PC-9 (cell line): ENCODE measurements at regions not wholly inside any gene's neighbourhood (a gene's known extent, or its start where the extent isn't known, plus 50 kb on each side); places are given as distances from the start of the nearest gene placed in this dataset.

Experiments
- BruUV-seq: library from RNA; stranded (reverse); fragments of 400-500 nt; replicated peaks from 2 replicates; lab custom pipeline; 2021; lab: Mats Ljungman, UMichigan
- CTCF ChIA-PET: fragments of 300-600 bp; sonication (Branson Sonifier 250); formaldehyde crosslinking; loops from one replicate; lab custom pipeline; 2022; ENCODE audit warnings: antibody characterized with exemption; lab: Charles Lee
- POLR2A ChIA-PET: fragments of 300-600 bp; sonication (Branson Sonifier 250); formaldehyde crosslinking; loops from one replicate; lab custom pipeline; 2022; ENCODE audit warnings: antibody characterized with exemption; ENCODE audit not compliant: unreplicated experiment; lab: Charles Lee
- DNase-seq, 2 experiments: peaks; one replicate each; pipeline versions ENCODE4 v3.0.0 to v3.0.0-alpha.2; 2015 to 2022; ENCODE audit warnings: mixed read lengths in 1 of 2
- H2AFZ ChIP-seq: fragments of 200-600 bp; sonication (generic); 2 replicates; pipeline ENCODE4 v1.8.1; 2017; ENCODE audit warnings: antibody characterized with exemption
- H3F3A ChIP-seq: fragments of 200-600 bp; sonication (generic); 2 replicates; pipeline ENCODE4 v1.8.1; 2017; ENCODE audit warnings: antibody characterized with exemption, mild to moderate bottlenecking, low read depth; ENCODE audit not compliant: insufficient read depth
- H3K27ac ChIP-seq: fragments of 200-600 bp; sonication (generic); 2 replicates; pipeline ENCODE4 v1.6.1; 2016; ENCODE audit warnings: mixed run types
- H3K27me3 ChIP-seq: fragments of 200-600 bp; sonication (generic); 2 replicates; pipeline ENCODE4 v1.6.1; 2016; ENCODE audit warnings: low read depth, mixed run types; ENCODE audit not compliant: insufficient read depth
- H3K36me3 ChIP-seq: fragments of 200-600 bp; sonication (generic); 2 replicates; pipeline ENCODE4 v1.6.1; 2016; ENCODE audit warnings: low read depth, mixed run types
- H3K4me1 ChIP-seq: fragments of 200-600 bp; sonication (generic); replicated peaks from 2 replicates; pipeline ENCODE4 v1.6.1; 2016; ENCODE audit warnings: mixed run types; ENCODE audit not compliant: insufficient read depth
- H3K4me2 ChIP-seq: fragments of 200-600 bp; sonication (generic); 2 replicates; pipeline ENCODE4 v1.6.1; 2017; ENCODE audit warnings: mixed run types
- H3K4me3 ChIP-seq: fragments of 200-600 bp; sonication (generic); 2 replicates; pipeline ENCODE4 v1.6.1; 2016; ENCODE audit warnings: mixed run types
- H3K79me2 ChIP-seq: fragments of 200-600 bp; sonication (generic); 2 replicates; pipeline ENCODE4 v1.6.1; 2017; ENCODE audit warnings: low read depth, mixed run types
- H3K9me2 ChIP-seq: fragments of 200-600 bp; sonication (generic); 2 replicates; pipeline ENCODE4 v1.8.1; 2017; ENCODE audit warnings: mild to moderate bottlenecking; ENCODE audit not compliant: insufficient read depth
- H3K9me3 ChIP-seq: fragments of 200-600 bp; sonication (generic); 2 replicates; pipeline ENCODE4 v1.8.1; 2016; ENCODE audit warnings: low read depth; ENCODE audit not compliant: insufficient read depth
- H4K20me1 ChIP-seq: fragments of 200-600 bp; sonication (generic); 2 replicates; pipeline ENCODE4 v1.8.1; 2017; ENCODE audit not compliant: insufficient read depth
- CTCF ChIP-seq: fragments of 200-600 bp; sonication (generic); conservative IDR thresholded peaks from 2 replicates; pipeline ENCODE4 v1.6.1; 2017; ENCODE audit warnings: mixed run types, antibody characterized with exemption, mild to moderate bottlenecking, moderate library complexity
- EZH2 ChIP-seq: fragments of 200-600 bp; sonication (generic); IDR thresholded peaks from 2 replicates; pipeline ENCODE4 v1.8.0; 2017; ENCODE audit warnings: antibody characterized with exemption, low read depth
- intact Hi-C: fragments of 100-400 bp; cut with micrococcal nuclease; formaldehyde crosslinking; loops from one replicate; pipeline ENCODE4 v1.10.0; 2022; ENCODE audit not compliant: unreplicated experiment

- POLR2A ChIA-PET: interaction anchor here (0.5 to 1.2 kb wide), 12 partner anchors 26 to 1831 kb away, joined by 3 to 9 read pairs (median 6); partner anchors contain the start of gene ITGA6
- BruUV-seq: TSS peak; percentile 80
- CTCF ChIA-PET: interaction anchor here (0.6 to 2.9 kb wide), 13 partner anchors 22 to 1166 kb away, joined by 3 to 21 read pairs (median 5); no protein-coding TSS in a partner anchor
- no peaks in the 10 kb centered on the region for H3K9me3 ChIP-seq
- H4K20me1 ChIP-seq: no peaks in the 10 kb centered on the region
- H3F3A ChIP-seq: peaks cover 52% of the 10 kb centered on the region
- H3K36me3 ChIP-seq: no peaks in the 10 kb centered on the region
- no peaks in the 10 kb centered on the region for H3K9me2 ChIP-seq
- no peak overlapping the region for H3K4me3 ChIP-seq
- DNase-seq: peak; percentile 99 to 100
- TF ChIP-seq CTCF (no peak), EZH2 (no peak)
- H3K4me1 ChIP-seq: peaks cover 62% of the 10 kb centered on the region
- H2AFZ ChIP-seq: peak overlapping the region; percentile 42
- peak overlapping the region; percentile 65 for H3K27ac ChIP-seq
- H3K4me2 ChIP-seq: peak overlapping the region; percentile 46
- no peaks in the 10 kb centered on the region for H3K79me2 ChIP-seq
- H3K27me3 ChIP-seq: no peaks in the 10 kb centered on the region
- intact Hi-C loops: loop anchor here (1.0 to 5.0 kb wide), 12 partner anchors 21 to 711 kb away; partner anchors contain the start of gene ITGA6
Measured at GRCh38 chr2:172253190-172254052, 150.7 kb upstream of the DLX2 start.

DNA sequence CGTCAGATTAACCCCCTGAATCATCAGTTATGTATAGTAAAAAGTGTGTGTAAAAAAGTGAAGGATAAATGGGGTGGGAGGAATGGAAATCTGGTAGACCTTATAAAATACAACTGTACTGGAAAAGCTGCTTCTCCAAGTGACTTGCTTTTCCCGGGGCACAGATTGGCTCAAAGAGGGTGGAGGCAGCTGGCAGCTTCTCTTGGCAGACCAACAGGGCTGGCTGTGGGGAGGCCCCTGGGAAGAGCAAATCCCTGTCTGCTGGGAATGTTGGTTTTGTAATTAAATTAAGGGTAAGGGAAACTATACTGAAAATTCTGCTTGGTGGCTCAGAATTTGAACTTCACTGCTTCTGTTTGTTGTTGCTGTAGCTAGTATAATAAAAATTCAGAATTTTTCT lies 154.2 kb upstream of the DLX2 start:
- CTCF ChIA-PET: no interaction called here
- Histone ChIP-seq H3F3A (peaks cover 26% of the 10 kb centered on the region), H2AFZ (no peak overlapping the region), H3K4me3 (no peak overlapping the region), H4K20me1 (no peaks in the 10 kb centered on the region), H3K27me3 (no peaks in the 10 kb centered on the region), H3K4me1 (peaks cover 27% of the 10 kb centered on the region), H3K36me3 (no peaks in the 10 kb centered on the region), H3K27ac (no peak overlapping the region), H3K4me2 (no peak overlapping the region), H3K79me2 (no peaks in the 10 kb centered on the region), H3K9me3 (no peaks in the 10 kb centered on the region), H3K9me2 (no peaks in the 10 kb centered on the region)
- no peak for TF ChIP-seq CTCF
- TF ChIP-seq EZH2: no peak
- no peak for DNase-seq
- POLR2A ChIA-PET: interaction anchor here (0.7 kb wide), 1 partner anchor 26 kb away, joined by 5 read pairs; no protein-coding TSS in a partner anchor
- intact Hi-C loops: no loop called here
- BruUV-seq: no TSS peak

GRCh38 chr2:172259827-172260226 lies 157.1 kb upstream of the DLX2 start:
- ChIA-PET CTCF (no interaction called here), POLR2A (interaction anchor here (0.7 kb wide), 1 partner anchor 49 kb away, joined by 4 read pairs; no protein-coding TSS in a partner anchor)
- intact Hi-C loops: no loop called here
- H3K9me3 ChIP-seq: no peaks in the 10 kb centered on the region
- TF ChIP-seq CTCF (no peak), EZH2 (no peak)
- H3K36me3 ChIP-seq: no peaks in the 10 kb centered on the region
- no peaks in the 10 kb centered on the region for H3K9me2 ChIP-seq
- H3K27ac ChIP-seq: no peak overlapping the region
- no peaks in the 10 kb centered on the region for H4K20me1 ChIP-seq
- DNase-seq: no peak
- H3F3A ChIP-seq: peaks cover 1% of the 10 kb centered on the region; the same call in 1 of the 2 replicates
- H3K4me3 ChIP-seq: no peak overlapping the region
- H3K79me2 ChIP-seq: no peaks in the 10 kb centered on the region
- H3K27me3 ChIP-seq: no peaks in the 10 kb centered on the region
- no peak overlapping the region for H2AFZ ChIP-seq
- no peak overlapping the region for H3K4me2 ChIP-seq
- no peaks in the 10 kb centered on the region for H3K4me1 ChIP-seq
- BruUV-seq: no TSS peak
